ENCODE measurements at regions not wholly inside any gene's neighbourhood (a gene's known extent, or its start where the extent isn't known, plus 50 kb on each side); places are given as distances from the start of the nearest gene placed in this dataset.

DNA sequence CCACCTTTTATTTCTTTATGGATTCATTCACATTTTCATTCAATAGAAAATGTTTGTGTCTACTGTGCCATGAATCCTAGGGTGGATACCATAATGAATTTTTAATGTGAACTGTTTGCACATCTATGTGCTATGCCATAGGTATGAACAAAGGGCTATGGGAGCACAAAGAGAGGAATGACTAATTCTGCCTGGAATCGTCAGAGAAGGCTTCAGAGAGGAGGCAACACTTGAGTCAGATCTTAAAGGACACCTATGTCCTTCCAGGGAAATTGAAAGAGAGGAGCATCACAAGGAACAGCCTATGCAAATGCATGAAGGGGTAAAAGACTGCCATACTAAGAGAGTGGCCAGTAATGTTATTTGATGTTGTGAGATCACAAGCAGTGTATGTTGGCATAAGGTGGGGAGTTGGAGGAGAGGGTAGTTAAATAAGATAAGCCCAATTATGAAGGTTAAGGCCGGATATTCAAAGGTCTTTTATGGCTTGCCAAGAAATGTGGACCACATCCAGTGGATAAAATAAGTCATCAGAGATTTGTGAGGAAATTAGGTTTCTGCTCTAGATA is 246.7 kb downstream of the GRIN2B start:
- Histone ChIP-seq H3K4me3 (ENCODE audit: low read depth, low read length, poor library complexity, severe bottlenecking) (no peak overlapping the region), H3K9me3 (ENCODE audit: low read length) (no peaks in the 10 kb centered on the region), H3K27ac (ENCODE audit: low read depth, low read length, poor library complexity, severe bottlenecking) (no peak overlapping the region), H2AFZ (ENCODE audit: low read length) (no peak overlapping the region), H3K4me2 (ENCODE audit: low read length) (no peak overlapping the region), H3K4me1 (ENCODE audit: insufficient read depth, low read length, severe bottlenecking) (no peaks in the 10 kb centered on the region), H4K20me1 (ENCODE audit: insufficient read depth, low read length) (no peaks in the 10 kb centered on the region), H3K9me2 (ENCODE audit: low read depth, low read length) (no peaks in the 10 kb centered on the region), H3K27me3 (ENCODE audit: insufficient read depth, low read length) (no peaks in the 10 kb centered on the region), H3K36me3 (ENCODE audit: insufficient read depth, low read length) (no peaks in the 10 kb centered on the region), H3K9ac (ENCODE audit: low read length) (no peak overlapping the region), H3F3A (ENCODE audit: insufficient read depth, low read length) (no peaks in the 10 kb centered on the region), H3K79me2 (ENCODE audit: insufficient read depth, low read length) (no peaks in the 10 kb centered on the region)
- TF ChIP-seq EZH2 (IDR thresholded peaks at IDR 0.05; ENCODE audit: borderline replicate concordance, low read length), result no peak
- no peak for TF ChIP-seq CTCF (IDR thresholded peaks at IDR 0.05; ENCODE audit: low read length)

DNA sequence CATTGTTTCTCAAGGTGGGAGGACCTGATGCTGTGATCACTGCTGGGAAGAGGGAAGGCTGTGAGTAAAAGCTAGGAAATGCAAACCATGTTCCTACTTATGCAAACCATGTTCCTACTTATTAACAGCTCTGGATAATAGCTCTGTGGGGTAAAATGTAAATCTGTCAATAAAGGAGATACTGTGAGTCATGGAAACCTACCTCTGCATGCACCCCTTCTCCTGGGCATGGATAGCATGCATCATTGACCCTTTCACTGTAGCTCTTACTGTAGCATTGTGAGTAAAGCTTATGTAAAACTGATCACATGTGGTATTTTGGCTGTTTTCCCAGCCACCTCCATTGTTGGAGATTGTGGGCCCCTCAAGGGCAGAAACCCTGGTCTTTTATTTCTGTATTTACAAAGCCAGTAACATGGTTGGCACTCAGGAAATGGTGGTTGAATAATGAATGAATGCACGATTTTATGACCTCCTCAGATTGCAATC is 253.7 kb downstream of the GRIN2B start:
- Histone ChIP-seq H3F3A (ENCODE audit: insufficient read depth, low read length) (no peaks in the 10 kb centered on the region), H3K4me3 (ENCODE audit: low read depth, low read length, poor library complexity, severe bottlenecking) (no peak overlapping the region), H4K20me1 (ENCODE audit: insufficient read depth, low read length) (no peaks in the 10 kb centered on the region), H3K9me2 (ENCODE audit: low read depth, low read length) (no peaks in the 10 kb centered on the region), H3K9me3 (ENCODE audit: low read length) (no peaks in the 10 kb centered on the region), H3K36me3 (ENCODE audit: insufficient read depth, low read length) (no peaks in the 10 kb centered on the region), H2AFZ (ENCODE audit: low read length) (no peak overlapping the region), H3K4me1 (ENCODE audit: insufficient read depth, low read length, severe bottlenecking) (no peaks in the 10 kb centered on the region), H3K27ac (ENCODE audit: low read depth, low read length, poor library complexity, severe bottlenecking) (no peak overlapping the region), H3K9ac (ENCODE audit: low read length) (no peak overlapping the region), H3K4me2 (ENCODE audit: low read length) (no peak overlapping the region), H3K27me3 (ENCODE audit: insufficient read depth, low read length) (no peaks in the 10 kb centered on the region), H3K79me2 (ENCODE audit: insufficient read depth, low read length) (no peaks in the 10 kb centered on the region)
- TF ChIP-seq EZH2 (IDR thresholded peaks at IDR 0.05; ENCODE audit: borderline replicate concordance, low read length) (no peak), CTCF (IDR thresholded peaks at IDR 0.05; ENCODE audit: low read length) (no peak)

GRCh38 chr12:13725049-13725448 is 256.4 kb downstream of the GRIN2B start:
- H3K27ac ChIP-seq (ENCODE audit: low read depth, low read length, poor library complexity, severe bottlenecking), result no peak overlapping the region
- no peaks in the 10 kb centered on the region for H3K36me3 ChIP-seq (ENCODE audit: insufficient read depth, low read length)
- no peaks in the 10 kb centered on the region for H3K27me3 ChIP-seq (ENCODE audit: insufficient read depth, low read length)
- TF ChIP-seq CTCF (IDR thresholded peaks at IDR 0.05; ENCODE audit: low read length) (no peak), EZH2 (IDR thresholded peaks at IDR 0.05; ENCODE audit: borderline replicate concordance, low read length) (no peak)
- H3K9ac ChIP-seq (ENCODE audit: low read length), result no peak overlapping the region
- no peaks in the 10 kb centered on the region for H3K4me1 ChIP-seq (ENCODE audit: insufficient read depth, low read length, severe bottlenecking)
- no peaks in the 10 kb centered on the region for H4K20me1 ChIP-seq (ENCODE audit: insufficient read depth, low read length)
- H3K79me2 ChIP-seq (ENCODE audit: insufficient read depth, low read length), result no peaks in the 10 kb centered on the region
- no peak overlapping the region for H3K4me2 ChIP-seq (ENCODE audit: low read length)
- no peak overlapping the region for H2AFZ ChIP-seq (ENCODE audit: low read length)
- no peaks in the 10 kb centered on the region for H3K9me2 ChIP-seq (ENCODE audit: low read depth, low read length)
- H3F3A ChIP-seq (ENCODE audit: insufficient read depth, low read length), result no peaks in the 10 kb centered on the region
- H3K9me3 ChIP-seq (ENCODE audit: low read length), result no peaks in the 10 kb centered on the region
- no peak overlapping the region for H3K4me3 ChIP-seq (ENCODE audit: low read depth, low read length, poor library complexity, severe bottlenecking)

Data from OCI-LY1 (cell line).